GM23248 (cell line): ENCODE measurements at regions not wholly inside any gene's neighbourhood (a gene's known extent, or its start where the extent isn't known, plus 50 kb on each side); places are given as distances from the start of the nearest gene placed in this dataset.

Experiments
- EZH2 ChIP-seq: fragments of 200-600 bp; sonication (generic); IDR thresholded peaks from 2 replicates; pipeline ENCODE4 v1.6.1; 2018; ENCODE audit warnings: antibody characterized with exemption, mild to moderate bottlenecking; ENCODE audit not compliant: insufficient read depth, poor library complexity, severe bottlenecking
- EZH2phosphoT487 ChIP-seq: fragments of 200-600 bp; sonication (generic); IDR thresholded peaks from 2 replicates; pipeline ENCODE4 v1.6.1; 2018; ENCODE audit warnings: antibody characterized with exemption, moderate library complexity, mild to moderate bottlenecking, low read depth; ENCODE audit not compliant: insufficient read depth

DNA sequence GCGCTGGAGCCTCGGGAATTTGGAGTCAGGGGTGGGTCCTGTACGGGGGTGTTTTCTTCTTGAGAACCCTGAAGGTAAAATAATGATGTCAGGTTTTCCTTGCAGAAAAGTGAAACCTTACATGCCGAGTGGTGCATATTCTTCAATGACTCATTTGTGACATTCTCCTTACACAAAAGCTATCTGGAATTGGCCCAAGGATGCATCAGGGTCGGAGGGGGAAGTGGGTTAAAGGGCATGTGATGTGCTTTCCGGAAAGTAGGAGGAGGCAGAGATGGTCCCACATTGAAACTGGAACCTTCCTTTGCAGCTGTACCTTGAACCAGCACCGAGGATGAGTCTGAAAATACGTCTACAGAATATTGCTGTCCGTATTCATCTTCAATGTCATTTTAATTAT lies 411.2 kb upstream of the IRX4 start:
- no peak for TF ChIP-seq EZH2phosphoT487
- no peak for TF ChIP-seq EZH2
